GM23338 (cell line): ENCODE measurements at regions not wholly inside any gene's neighbourhood (a gene's known extent, or its start where the extent isn't known, plus 50 kb on each side); places are given as distances from the start of the nearest gene placed in this dataset.
A peak's percentile ranks its signal among the peaks of the same experiment; 100 is the strongest.

Experiments
- ATAC-seq: fragments of 200-7000 bp; cut with Tn5 transposase; 3 replicates; pipeline ENCODE4 v1.9.1; 2020
- DNase-seq: peaks from one replicate; pipeline ENCODE4 v3.0.0-alpha.2; 2015; ENCODE audit warnings: low spot score
- H2AFZ ChIP-seq: fragments of 200-600 bp; sonication (generic); 2 replicates; pipeline ENCODE4 v1.8.0; 2016; ENCODE audit warnings: antibody characterized with exemption, mild to moderate bottlenecking, moderate library complexity
- H3F3A ChIP-seq: fragments of 200-600 bp; sonication (generic); replicated peaks from 2 replicates; pipeline ENCODE4 v1.8.0; 2017; ENCODE audit warnings: antibody characterized with exemption, mixed run types, low read depth
- H3K27ac ChIP-seq: fragments of 200-600 bp; sonication (generic); 2 replicates; pipeline ENCODE4 v1.6.1; 2016; ENCODE audit warnings: low read depth
- H3K27me3 ChIP-seq: fragments of 200-600 bp; sonication (generic); 2 replicates; pipeline ENCODE4 v1.8.0; 2016; ENCODE audit warnings: mild to moderate bottlenecking, mixed run types, moderate library complexity; ENCODE audit not compliant: insufficient read depth
- H3K36me3 ChIP-seq: fragments of 200-600 bp; sonication (generic); 2 replicates; pipeline ENCODE4 v1.8.0; 2016; ENCODE audit warnings: mild to moderate bottlenecking; ENCODE audit not compliant: insufficient read depth
- H3K4me1 ChIP-seq: fragments of 200-600 bp; sonication (generic); 2 replicates; pipeline ENCODE4 v1.8.0; 2016; ENCODE audit warnings: mild to moderate bottlenecking, moderate library complexity; ENCODE audit not compliant: insufficient read depth
- H3K4me2 ChIP-seq: fragments of 200-600 bp; sonication (generic); 2 replicates; pipeline ENCODE4 v1.7.1; 2017; ENCODE audit warnings: mixed run types
- H3K4me3 ChIP-seq: fragments of 200-600 bp; sonication (generic); 2 replicates; pipeline ENCODE4 v1.6.1; 2016; ENCODE audit warnings: mixed run types
- H3K79me2 ChIP-seq: fragments of 200-600 bp; sonication (generic); replicated peaks from 2 replicates; pipeline ENCODE4 v1.8.0; 2017; ENCODE audit warnings: mild to moderate bottlenecking; ENCODE audit not compliant: insufficient read depth
- H3K9me2 ChIP-seq: fragments of 200-600 bp; sonication (generic); 2 replicates; pipeline ENCODE4 v1.8.0; 2017; ENCODE audit not compliant: insufficient read depth
- H4K20me1 ChIP-seq: fragments of 200-600 bp; sonication (generic); replicated peaks from 2 replicates; pipeline ENCODE4 v1.8.0; 2017; ENCODE audit warnings: mild to moderate bottlenecking; ENCODE audit not compliant: insufficient read depth
- H3K27ac Mint-ChIP-seq: 2 replicates; pipeline ENCODE4 v1.8.0; 2020; ENCODE audit warnings: inconsistent platforms, mild to moderate bottlenecking, moderate library complexity, mixed read lengths
- H3K27me3 Mint-ChIP-seq: 3 replicates; pipeline ENCODE4 v1.8.0; 2022; ENCODE audit warnings: low read depth, mild to moderate bottlenecking, moderate library complexity, mixed read lengths, inconsistent platforms; ENCODE audit not compliant: insufficient read depth, poor library complexity
- H3K36me3 Mint-ChIP-seq: 3 replicates; pipeline ENCODE4 v1.8.0; 2021; ENCODE audit warnings: low read depth, mild to moderate bottlenecking, inconsistent platforms, moderate library complexity, mixed read lengths
- H3K4me1 Mint-ChIP-seq: 3 replicates; pipeline ENCODE4 v1.8.0; 2020; ENCODE audit warnings: mild to moderate bottlenecking, inconsistent platforms, mixed read lengths
- H3K4me3 Mint-ChIP-seq: 3 replicates; pipeline ENCODE4 v1.8.0; 2021; ENCODE audit warnings: moderate library complexity, mild to moderate bottlenecking, inconsistent platforms, mixed read lengths
- H3K9me3 Mint-ChIP-seq: 3 replicates; pipeline ENCODE4 v1.8.0; 2020; ENCODE audit warnings: moderate library complexity, mild to moderate bottlenecking, inconsistent platforms, mixed read lengths
- EZH2 ChIP-seq: fragments of 200-600 bp; sonication (generic); IDR thresholded peaks from one replicate; pipeline ENCODE4 v1.8.0; 2017; ENCODE audit warnings: antibody characterized with exemption, mild to moderate bottlenecking, low read depth; ENCODE audit not compliant: unreplicated experiment
- JUNB ChIP-seq: IDR thresholded peaks from one replicate; pipeline ENCODE4 v1.6.1; 2016; ENCODE audit warnings: antibody characterized with exemption; ENCODE audit not compliant: unreplicated experiment
- NANOG ChIP-seq: IDR thresholded peaks from 2 replicates; pipeline ENCODE4 v1.6.1; 2016; ENCODE audit warnings: antibody characterized with exemption, borderline replicate concordance
- STAT1 ChIP-seq: IDR thresholded peaks from one replicate; pipeline ENCODE4 v1.6.1; 2016; ENCODE audit warnings: antibody characterized with exemption; ENCODE audit not compliant: unreplicated experiment
- ZNF331 ChIP-seq: fragments of 250-450 bp; sonication (Bioruptor Pico); IDR thresholded peaks from 2 replicates; pipeline ENCODE4 v1.5.0; 2020; ENCODE audit warnings: low read depth, mild to moderate bottlenecking, moderate library complexity
- TF ChIP-seq, protein P1 (sequence below), 2 experiments: fragments of 200-600 bp in 1 of 2; sonication (generic) in 1 of 2; conservative IDR thresholded peaks; 2 replicates each; pipeline versions ENCODE4 v1.5.1 to v1.6.1; 2016 to 2017; ENCODE audit warnings: antibody characterized with exemption in 2 of 2, low read depth in 2 of 2, mild to moderate bottlenecking in 2 of 2, moderate library complexity in 1 of 2
- TF ChIP-seq, protein P2 (sequence below): IDR thresholded peaks from 2 replicates; pipeline ENCODE4 v1.6.1; 2016; ENCODE audit warnings: antibody characterized with exemption

GRCh38 chr2:129708221-129708967, 271.1 kb upstream of the RAB6C start:
- H3K27ac Mint-ChIP-seq = no peak overlapping the region
- H3K9me2 ChIP-seq = no peaks in the 10 kb centered on the region; the same call in 1 of the 2 replicates
- H3K4me2 ChIP-seq = no peak overlapping the region
- TF ChIP-seq, protein P1, sequence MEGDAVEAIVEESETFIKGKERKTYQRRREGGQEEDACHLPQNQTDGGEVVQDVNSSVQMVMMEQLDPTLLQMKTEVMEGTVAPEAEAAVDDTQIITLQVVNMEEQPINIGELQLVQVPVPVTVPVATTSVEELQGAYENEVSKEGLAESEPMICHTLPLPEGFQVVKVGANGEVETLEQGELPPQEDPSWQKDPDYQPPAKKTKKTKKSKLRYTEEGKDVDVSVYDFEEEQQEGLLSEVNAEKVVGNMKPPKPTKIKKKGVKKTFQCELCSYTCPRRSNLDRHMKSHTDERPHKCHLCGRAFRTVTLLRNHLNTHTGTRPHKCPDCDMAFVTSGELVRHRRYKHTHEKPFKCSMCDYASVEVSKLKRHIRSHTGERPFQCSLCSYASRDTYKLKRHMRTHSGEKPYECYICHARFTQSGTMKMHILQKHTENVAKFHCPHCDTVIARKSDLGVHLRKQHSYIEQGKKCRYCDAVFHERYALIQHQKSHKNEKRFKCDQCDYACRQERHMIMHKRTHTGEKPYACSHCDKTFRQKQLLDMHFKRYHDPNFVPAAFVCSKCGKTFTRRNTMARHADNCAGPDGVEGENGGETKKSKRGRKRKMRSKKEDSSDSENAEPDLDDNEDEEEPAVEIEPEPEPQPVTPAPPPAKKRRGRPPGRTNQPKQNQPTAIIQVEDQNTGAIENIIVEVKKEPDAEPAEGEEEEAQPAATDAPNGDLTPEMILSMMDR (conservative IDR thresholded peaks at IDR 0.05; ENCODE audit: low read depth in 2 of 2) = peak; percentile 62 to 63
- TF ChIP-seq JUNB = no peak
- H3K27me3 ChIP-seq = no peaks in the 10 kb centered on the region
- H3K36me3 ChIP-seq = no peaks in the 10 kb centered on the region
- no peak overlapping the region for H3K4me3 Mint-ChIP-seq
- no peak; the same call in 2 of the 3 replicates for ATAC-seq
- DNase-seq = peak; percentile 35
- peaks cover 9% of the 10 kb centered on the region for H3K27me3 Mint-ChIP-seq
- H3K79me2 ChIP-seq = no peaks in the 10 kb centered on the region
- no peaks in the 10 kb centered on the region for H3K9me3 Mint-ChIP-seq
- H3F3A ChIP-seq = no peaks in the 10 kb centered on the region
- peaks cover 3% of the 10 kb centered on the region; the same call in 1 of the 2 replicates for H3K4me1 ChIP-seq
- peaks cover 31% of the 10 kb centered on the region for H3K4me1 Mint-ChIP-seq
- no peaks in the 10 kb centered on the region for H4K20me1 ChIP-seq
- no peak overlapping the region for H3K4me3 ChIP-seq
- no peak overlapping the region for H2AFZ ChIP-seq
- H3K36me3 Mint-ChIP-seq = no peaks in the 10 kb centered on the region; the same call in 2 of the 3 replicates
- no peak overlapping the region for H3K27ac ChIP-seq

- H3K4me1 ChIP-seq = peaks cover 3% of the 10 kb centered on the region; the same call in 1 of the 2 replicates
- H3K9me3 Mint-ChIP-seq = no peaks in the 10 kb centered on the region
- H2AFZ ChIP-seq = peak overlapping the region; percentile 83
- no peak; the same call in 2 of the 3 replicates for ATAC-seq
- no peaks in the 10 kb centered on the region for H3F3A ChIP-seq
- H3K4me2 ChIP-seq = no peak overlapping the region
- no peak overlapping the region; the same call in 1 of the 2 replicates for H3K27ac Mint-ChIP-seq
- H3K4me1 Mint-ChIP-seq = peaks cover 28% of the 10 kb centered on the region
- no peak overlapping the region for H3K4me3 Mint-ChIP-seq
- H3K36me3 ChIP-seq = no peaks in the 10 kb centered on the region
- H3K27me3 Mint-ChIP-seq = peaks cover 9% of the 10 kb centered on the region
- no peaks in the 10 kb centered on the region; the same call in 1 of the 2 replicates for H3K9me2 ChIP-seq
- no peaks in the 10 kb centered on the region; the same call in 2 of the 3 replicates for H3K36me3 Mint-ChIP-seq
- no peak for DNase-seq
- H3K27ac ChIP-seq = no peak overlapping the region
- no peaks in the 10 kb centered on the region for H3K79me2 ChIP-seq
- no peaks in the 10 kb centered on the region for H3K27me3 ChIP-seq
- H4K20me1 ChIP-seq = no peaks in the 10 kb centered on the region
- no peak overlapping the region for H3K4me3 ChIP-seq
- TF ChIP-seq EZH2 (no peak), ZNF331 (no peak), STAT1 (no peak), NANOG (no peak), JUNB (no peak)
- TF ChIP-seq, protein P1 (conservative IDR thresholded peaks at IDR 0.05; ENCODE audit: low read depth in 2 of 2) = no peak
- TF ChIP-seq, protein P2, sequence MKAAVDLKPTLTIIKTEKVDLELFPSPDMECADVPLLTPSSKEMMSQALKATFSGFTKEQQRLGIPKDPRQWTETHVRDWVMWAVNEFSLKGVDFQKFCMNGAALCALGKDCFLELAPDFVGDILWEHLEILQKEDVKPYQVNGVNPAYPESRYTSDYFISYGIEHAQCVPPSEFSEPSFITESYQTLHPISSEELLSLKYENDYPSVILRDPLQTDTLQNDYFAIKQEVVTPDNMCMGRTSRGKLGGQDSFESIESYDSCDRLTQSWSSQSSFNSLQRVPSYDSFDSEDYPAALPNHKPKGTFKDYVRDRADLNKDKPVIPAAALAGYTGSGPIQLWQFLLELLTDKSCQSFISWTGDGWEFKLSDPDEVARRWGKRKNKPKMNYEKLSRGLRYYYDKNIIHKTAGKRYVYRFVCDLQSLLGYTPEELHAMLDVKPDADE = no peak
Measured at GRCh38 chr2:129709001-129709955, 270.2 kb upstream of the RAB6C start.
